ENCODE measurements at regions not wholly inside any gene's neighbourhood (a gene's known extent, or its start where the extent isn't known, plus 50 kb on each side); places are given as distances from the start of the nearest gene placed in this dataset.

- no peak for TF ChIP-seq MAX (IDR thresholded peaks at IDR 0.05; ENCODE audit: insufficient read depth, insufficient read length)
- TF ChIP-seq CTCF (IDR thresholded peaks at IDR 0.05; ENCODE audit: extremely low read depth in 1 of 2, insufficient read depth in 1 of 2, low read depth in 1 of 2, low read length in 2 of 2) = no peak
- TF ChIP-seq POLR2A (IDR thresholded peaks at IDR 0.05; ENCODE audit: low read depth, low read length) = no peak
- TF ChIP-seq EZH2 (IDR thresholded peaks at IDR 0.05; ENCODE audit: borderline replicate concordance, low read depth, low read length, severe bottlenecking) = no peak
- TF ChIP-seq JUN (IDR thresholded peaks at IDR 0.05; ENCODE audit: borderline replicate concordance, insufficient read depth, insufficient read length, low read depth) = no peak
- TF ChIP-seq MYC (IDR thresholded peaks at IDR 0.05; ENCODE audit: low read depth, low read length) = no peak
- TF ChIP-seq POLR2AphosphoS5 (IDR thresholded peaks at IDR 0.05; ENCODE audit: insufficient read depth, low read depth, low read length) = no peak
- no peak for TF ChIP-seq FOS (IDR thresholded peaks at IDR 0.05; ENCODE audit: borderline replicate concordance, insufficient read depth, low read length)
Observed at GRCh38 chr20:59437601-59438031, 137.2 kb downstream of the EDN3 start.

Measured in endothelial cell of umbilical vein (primary cell).